G401.6 (cell line): ENCODE measurements at regions not wholly inside any gene's neighbourhood (a gene's known extent, or its start where the extent isn't known, plus 50 kb on each side); places are given as distances from the start of the nearest gene placed in this dataset.

Source experiments
- FAIRE-seq: peaks from 2 replicates; lab custom pipeline; 2012; peaks lifted over from hg19 to GRCh38; lab: Jason Lieb, UNC

DNA sequence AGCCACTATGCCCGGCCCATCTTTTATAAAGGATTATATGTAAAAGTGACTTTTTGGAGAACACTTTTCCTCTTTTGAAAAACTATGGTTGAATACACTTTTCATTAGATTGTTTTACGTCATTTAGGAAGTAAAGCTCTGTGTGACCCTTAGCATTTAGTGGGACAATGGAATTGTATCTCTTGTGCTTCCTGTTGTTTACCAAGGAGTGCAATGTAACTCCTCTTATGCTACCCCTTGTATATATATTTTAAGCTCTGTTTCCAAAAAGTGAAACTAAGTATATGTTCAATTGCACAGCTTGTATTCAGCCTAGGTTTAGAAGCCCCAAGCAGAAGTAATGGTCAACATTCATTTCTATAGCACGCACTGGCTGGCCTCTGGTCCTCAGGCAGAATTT, 183.1 kb upstream of the CITED2 start:
- no peak for FAIRE-seq

DNA sequence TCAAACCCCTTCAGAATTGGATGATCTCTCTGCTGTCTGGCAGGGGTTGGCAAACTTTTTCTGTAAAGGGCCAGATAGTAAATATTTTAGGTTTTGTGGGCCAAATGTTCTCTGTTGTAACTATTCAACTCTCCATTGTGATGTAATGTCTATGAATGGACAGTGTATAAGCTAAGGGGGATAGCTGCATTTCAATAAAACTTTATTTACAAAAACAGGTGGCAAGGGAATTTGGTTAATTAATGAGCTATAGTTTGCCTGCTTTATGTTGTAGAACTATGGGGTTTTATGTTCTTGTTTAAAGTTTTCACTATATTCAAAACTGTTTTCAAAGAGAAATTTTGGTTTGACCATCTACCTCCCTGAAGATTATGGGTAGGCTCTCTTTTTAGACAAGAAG, 182.1 kb upstream of the CITED2 start:
- no peak for FAIRE-seq

DNA sequence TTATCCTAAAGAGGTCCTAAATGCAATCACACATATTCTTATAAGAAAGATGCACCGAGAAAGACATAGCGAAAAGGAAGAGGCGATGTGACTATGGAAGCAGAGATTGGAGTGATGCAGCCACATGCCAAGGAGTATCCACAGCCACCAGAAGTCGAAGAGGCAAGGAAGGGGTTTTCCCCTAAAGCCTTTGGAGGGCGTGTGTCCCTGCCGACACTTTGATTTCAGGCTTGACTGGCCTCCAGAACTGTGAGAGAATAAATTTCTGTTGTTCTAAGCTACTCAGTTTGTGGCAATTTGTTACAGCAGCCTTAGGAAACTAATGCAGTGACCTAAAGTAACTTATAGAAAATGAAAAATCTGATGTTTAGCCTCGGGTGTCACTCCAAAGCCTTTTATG, 179.5 kb upstream of the CITED2 start:
- no peak for FAIRE-seq

DNA sequence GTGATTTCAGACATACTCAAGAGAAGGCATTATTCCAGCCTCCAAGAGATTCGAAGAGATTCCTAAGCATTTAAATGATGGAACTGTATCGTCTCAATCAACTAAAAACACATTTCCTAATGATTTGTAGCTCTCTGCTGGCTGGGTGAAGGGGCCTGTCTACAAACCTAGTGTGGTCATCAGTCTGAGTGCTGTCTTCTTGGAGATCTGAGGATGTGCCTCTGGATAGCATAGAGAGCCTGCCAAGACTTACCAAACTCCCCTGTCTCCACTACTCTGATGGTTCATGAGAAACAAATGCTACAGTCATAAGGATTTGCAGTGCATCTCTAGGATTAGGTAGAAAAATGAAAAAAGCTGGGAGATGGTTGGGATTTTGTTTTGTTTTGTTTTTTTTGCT, 176.9 kb upstream of the CITED2 start:
- no peak for FAIRE-seq

DNA sequence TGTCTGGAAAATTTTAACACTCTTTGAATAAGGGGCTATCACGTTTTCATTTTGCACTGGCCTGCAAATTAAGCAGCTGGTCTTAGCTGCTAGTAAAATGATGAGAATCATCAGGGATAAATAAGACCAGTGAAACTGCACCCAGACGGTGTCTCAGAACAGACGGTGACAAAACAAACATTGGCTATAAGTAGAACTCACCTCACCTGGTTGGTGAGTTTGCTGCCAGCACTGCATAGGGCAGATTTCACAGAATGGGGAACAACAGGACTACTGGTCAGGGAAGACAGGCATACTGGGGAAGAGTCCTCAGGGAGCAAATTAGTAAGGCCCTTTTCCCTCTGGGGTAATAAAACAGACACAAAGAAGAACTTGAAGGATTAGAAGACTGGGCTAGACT, 175.9 kb upstream of the CITED2 start:
- FAIRE-seq: no peak

DNA sequence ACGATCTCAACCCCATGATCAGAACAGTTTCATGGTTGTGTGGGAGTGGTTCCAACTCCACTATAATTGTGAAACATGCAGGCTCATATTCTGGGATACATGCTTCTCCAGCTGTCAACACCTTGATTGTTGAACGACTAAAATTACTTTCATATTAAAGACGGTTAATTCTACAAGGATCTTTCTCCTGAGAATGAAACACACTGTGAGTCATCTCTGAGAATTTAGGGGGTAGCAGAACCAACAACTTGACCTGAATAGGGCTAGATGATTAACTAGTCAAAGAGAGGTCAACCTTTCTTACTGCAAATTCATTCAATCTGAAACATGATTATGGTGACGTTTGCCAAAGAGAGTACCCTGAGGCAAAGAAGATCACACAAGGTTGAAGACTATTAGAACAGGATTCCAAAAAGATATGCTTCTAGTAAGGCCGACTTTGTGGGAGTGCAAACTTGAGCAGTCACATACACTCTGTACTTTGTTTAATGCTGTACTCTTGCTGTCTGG, 175.2 kb upstream of the CITED2 start:
- FAIRE-seq: no peak

DNA sequence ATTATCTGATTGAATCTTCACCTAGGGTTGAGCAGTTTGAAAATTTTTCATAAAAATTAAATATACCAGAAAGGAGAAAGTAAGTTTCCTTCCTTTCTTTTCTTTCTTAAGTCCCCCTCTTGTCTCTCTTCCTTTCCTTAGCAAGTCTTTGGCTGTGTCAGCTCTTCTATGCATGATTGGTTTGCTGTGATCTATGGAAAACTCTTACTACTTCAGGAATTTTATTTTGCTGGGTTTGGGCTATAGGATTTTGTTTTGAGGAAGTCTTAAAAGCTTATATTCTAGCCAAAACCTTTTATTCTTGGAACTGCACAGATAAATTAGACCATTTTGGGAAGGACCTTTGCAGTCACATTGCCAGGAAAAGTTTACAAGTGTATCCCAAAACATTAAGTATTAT, 173.4 kb upstream of the CITED2 start:
- no peak for FAIRE-seq

DNA sequence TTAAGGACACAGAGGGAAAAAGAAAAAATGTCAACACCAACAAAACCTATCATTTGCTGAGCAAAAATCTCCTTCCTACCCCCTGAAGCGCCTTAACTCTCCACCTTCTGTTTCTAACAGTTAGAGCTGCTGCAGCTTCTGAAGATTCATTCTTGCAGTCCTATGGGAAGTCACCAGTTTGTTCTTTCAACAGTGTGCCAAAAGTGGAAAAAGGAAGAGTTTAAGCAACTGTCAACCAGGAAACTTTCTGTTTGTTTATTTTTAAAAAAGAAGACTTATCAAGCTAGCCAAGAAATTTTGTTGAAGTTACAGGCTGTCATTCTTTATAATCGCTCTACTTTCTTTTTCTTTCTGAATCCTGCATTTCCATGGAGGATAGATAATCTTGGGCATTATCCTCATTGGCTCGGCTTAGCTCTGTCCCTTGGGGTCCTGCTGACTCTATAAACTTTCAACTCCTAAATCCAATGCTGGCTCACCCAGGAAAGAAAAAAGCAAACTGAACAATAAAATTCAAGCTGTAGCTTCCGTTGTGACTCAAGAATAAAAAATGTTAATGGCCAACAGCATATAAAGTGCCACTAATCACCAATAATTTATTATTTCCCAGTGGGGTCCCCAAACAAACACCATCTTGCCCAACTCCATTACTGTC, 172.8 kb upstream of the CITED2 start:
- FAIRE-seq: peak; percentile 97

DNA sequence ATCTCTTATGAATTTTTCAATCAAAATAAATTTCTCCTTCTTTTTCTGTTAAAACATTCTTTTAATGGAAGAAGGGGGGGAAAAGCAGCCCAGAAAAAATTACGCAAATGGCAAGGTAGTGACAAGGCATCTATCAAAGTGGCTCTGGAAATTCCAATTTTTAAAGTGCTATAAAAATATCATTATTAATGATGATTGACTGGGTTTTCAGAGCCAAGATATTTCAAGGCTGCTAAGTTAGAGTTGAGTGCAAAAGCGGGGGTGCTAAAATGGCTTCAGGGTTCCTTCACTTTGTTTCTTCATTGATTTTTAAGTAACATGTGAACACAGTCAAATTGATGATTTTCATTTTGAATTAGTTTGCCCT, 171.6 kb upstream of the CITED2 start:
- FAIRE-seq: peak; percentile 96

DNA sequence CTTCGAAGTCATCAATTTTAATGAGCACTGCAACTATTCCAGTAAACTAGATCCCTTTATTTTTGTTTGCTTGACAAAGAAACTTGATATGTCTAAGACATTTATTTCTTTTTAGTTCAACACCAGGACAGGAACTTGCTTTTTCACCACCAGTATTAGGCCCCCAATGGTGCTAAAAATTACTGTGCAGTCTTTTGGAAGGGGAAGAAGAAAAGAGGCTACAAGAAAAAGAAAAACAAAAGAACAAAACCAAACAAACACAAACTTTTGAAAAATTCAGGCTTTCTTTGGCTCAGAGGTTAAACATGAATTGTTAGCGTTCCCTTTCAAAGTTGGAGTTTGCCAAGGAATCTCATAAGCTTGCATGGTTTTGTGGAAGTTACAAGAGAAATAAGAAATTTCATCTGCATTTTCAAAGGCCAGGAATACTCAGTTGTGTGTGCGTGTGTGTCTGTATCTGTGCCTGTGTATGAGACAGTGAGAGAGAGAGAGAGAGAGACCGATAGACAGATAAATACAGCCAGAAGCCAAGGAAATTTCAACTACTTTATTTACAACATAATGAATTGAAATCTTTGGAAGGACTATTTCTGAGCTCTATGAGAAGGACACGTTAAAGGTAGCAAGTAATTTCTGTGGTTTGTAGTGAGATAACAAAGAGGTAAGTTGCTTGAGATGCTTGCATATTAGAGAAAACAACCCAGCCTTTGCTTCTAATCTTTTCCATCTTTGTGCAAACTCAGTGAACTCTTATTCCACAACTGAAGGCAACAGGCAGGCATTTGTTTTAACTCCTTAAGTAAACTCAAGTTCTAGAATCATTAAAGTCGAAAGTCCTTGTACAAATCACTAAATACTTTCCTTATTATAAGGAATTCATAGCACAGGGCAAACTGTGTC, 171.0 kb upstream of the CITED2 start:
- no peak for FAIRE-seq

DNA sequence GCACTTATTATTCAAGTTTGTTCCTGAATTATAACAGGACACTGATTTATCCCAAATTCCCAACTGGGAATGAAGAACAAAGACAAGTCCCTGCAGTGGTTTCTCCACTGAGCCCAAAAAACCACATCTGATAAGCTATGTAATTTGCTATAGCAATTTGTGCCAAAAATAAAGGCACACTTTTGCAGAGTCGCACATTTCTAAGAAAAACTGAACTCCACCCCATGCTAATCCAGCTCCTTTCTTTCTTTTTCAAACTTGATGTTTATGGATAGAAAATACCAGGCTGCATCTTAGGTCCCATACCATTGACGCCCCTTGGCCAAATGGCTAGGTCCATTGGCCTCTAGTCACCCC, 170.2 kb upstream of the CITED2 start:
- FAIRE-seq: no peak

DNA sequence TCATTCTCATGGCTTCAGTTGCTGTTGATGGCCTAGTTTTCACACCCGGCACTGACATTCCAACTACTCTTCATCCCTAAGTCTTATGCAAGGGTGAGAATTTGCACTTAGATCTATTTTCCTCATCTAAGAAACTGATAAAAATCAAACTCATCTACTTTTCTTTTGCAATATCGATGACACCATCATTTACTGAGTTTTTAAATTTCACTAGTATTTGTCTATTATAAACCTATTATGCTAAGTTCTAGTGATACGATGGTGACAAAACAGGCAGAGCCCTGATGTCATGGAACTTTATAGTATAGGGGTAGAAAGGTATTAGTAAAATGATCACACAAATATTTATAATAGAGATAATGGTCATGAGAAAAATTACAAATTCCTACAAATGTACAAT, 167.9 kb upstream of the CITED2 start:
- no peak for FAIRE-seq

DNA sequence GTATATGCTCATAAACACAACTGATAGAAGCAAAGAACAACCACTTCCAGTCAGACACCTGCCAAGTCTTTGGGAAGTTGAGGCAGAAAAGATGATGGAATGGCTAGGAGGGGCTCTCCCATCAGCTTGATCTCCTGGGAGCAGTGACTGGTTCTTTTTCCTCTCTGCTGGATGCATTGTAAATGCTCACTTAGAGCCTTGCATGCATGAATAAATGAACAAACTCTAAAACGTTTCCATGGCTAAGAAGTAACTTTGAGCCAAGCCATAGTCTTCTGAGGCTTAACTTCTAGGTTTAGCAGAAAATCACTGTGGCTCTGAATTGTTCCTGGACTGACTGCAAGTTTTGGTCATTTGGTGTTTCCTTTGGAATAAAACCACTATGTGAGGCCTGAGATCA, 166.4 kb upstream of the CITED2 start:
- FAIRE-seq: no peak

DNA sequence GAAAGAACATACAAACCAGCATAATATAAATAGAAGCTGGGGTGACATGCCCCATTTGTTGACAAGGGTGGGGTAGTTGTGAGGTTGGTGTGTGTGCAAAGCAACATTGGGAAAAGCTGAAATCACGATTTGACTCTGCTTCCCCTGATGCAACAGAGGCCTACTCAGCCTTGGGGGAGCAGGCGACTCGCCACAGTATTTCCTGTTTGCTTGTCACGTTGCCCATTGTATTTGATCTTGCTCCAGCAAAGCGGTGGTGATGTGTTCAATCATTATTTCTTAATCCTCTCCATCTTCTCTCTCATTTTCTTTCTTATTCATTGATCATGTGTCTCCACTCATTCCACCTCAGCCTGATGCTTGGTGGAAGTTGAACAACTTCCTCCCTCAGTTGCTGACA, 165.8 kb upstream of the CITED2 start:
- FAIRE-seq: peak; percentile 52

DNA sequence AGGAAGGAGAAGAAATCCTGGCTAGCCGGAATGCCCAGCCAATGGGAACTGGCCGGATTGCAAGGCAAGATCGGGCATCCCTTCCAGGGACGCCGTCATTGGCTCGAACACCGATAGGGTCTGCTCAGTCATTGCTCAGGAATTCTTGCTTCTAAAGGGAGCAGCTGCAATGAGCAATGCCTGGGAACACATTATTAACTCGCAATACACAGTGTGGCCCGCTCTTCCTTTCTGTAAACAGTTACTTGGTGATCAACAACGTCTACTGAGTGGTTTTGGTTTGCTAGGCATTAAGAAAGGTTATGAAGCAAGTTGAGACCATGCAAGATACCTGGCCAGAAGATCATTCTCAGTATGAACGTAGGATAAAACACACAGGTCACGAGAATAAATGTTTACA, 165.4 kb upstream of the CITED2 start:
- FAIRE-seq: peak; percentile 95

DNA sequence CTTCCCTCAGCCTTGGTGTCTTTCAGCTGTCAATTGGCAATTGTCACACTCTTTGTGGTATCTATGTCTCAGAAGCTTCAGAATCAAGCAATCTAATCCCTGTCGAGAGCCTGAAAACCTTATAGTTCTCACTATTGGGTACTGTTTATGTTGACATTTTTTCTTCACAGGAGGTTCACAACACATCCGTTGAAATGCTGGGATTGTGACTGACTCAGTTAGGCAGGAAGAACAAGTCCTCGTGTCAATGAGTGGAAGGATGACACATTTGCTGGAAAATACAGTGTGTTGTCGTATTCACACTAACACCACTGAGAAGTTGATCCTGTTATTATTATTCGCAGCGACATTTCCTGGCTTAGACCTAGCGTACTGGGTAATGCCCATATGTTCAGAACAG, 163.9 kb upstream of the CITED2 start:
- no peak for FAIRE-seq

DNA sequence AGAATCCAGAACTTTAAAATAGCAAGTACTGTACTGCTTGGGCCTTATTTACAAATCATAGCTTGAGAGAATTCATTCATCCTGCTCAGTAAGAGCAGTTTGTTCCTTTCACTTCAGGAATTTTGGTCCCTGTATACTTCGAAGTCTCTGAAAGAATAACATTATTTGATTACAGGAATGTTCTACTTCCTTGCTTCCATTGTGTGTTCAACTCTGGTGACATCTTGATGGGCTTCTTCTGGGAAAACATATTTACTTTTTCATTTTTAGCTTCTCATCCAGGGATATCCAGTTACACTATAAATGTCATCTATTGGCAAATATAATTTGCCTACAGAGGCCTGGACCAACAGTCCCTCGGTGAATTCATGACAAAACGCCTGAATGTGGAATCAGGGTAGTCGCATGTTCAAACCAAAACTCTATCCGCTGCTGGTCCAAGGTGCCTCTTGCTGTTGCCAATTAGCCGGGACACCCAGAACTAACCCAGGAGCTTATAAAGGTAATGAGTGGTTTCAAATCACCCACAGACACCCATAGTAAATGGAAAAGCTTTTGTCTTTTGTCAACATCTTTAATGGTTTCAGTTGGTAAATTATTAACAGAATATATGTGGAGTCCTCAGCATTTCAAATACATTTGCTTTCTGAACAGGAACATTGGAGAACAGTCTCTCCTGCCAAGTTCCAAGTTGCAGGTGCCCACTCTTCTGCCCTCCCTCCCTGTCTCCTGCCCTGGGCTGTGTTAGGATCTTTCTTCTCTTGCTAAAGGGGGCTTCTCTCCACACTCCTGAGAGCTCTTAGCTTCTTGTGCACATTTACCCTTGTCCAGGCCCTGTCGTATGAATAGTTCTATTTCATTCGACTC, 162.5 kb upstream of the CITED2 start:
- no peak for FAIRE-seq

DNA sequence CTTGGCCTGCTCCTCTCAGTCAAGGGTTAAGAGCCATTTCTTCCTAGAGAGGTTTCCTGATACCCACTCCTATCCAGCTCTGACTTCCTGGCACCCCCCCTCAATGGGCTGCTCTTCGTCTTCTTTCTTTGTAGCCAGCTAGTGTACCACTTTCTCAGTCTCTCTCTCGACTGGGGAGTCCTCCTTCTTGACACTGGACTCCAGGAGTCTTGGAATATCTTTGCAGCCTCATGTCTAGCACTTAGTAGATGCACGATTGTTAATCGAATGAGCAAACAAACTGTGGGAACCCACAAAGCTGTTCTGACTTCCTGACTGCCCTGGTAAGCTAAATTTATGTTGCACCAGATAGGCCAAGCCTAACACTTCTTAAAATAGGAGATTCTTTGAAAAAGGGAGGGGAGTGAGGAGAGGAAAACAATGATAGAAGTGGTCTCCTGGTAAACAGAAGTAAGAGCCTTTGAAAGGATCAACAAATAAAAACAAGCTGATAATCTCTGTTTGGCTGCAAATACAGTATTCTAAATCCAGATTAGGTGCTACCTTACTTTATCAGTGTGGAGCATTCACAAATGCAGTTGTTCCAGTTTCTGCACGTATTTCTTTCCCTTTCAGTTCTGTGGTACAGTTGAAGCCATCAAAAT, 160.1 kb upstream of the CITED2 start:
- FAIRE-seq: no peak

DNA sequence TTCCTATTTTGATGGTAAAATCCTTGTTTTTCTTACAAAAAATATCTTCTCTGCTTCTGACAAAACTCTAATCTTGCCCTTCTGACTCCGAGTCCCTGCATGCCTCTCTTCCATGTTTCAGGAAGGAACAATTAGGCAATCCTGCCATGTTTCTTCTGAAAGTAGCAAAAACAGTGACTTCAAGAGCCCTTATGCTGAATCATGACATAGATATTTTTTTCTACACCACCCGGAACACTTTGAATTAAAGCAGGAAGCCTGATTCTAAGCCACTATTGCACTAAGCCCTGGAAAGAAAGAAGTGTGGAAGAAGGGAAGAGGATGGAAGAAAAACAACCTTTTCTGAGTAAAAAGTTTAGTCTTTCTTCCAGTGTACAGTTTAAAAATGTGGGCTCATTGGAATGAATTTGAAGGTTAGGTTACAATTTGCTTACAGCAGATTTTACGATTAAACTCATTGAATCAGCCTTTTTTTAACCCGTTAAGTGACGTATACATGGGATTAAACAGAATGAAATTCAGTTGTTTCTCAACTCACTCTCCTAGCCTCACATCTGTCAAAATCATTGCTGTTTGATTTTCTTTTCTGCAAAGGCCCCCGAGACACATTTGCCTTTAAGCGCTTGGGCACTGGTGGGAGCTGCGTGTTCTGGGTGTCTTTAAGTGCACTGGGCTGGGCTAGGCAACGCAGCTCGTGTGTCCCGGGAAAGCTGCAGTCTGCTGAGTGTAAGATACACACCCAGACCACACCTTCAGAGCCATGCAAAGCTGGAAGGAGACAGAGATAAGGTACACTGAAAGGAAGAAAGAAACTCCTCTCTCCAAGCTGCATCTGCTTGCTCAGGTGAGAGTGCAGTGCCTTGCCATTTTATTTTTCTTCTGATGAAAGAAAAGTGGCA, 159.4 kb upstream of the CITED2 start:
- FAIRE-seq: peak; percentile 36

DNA sequence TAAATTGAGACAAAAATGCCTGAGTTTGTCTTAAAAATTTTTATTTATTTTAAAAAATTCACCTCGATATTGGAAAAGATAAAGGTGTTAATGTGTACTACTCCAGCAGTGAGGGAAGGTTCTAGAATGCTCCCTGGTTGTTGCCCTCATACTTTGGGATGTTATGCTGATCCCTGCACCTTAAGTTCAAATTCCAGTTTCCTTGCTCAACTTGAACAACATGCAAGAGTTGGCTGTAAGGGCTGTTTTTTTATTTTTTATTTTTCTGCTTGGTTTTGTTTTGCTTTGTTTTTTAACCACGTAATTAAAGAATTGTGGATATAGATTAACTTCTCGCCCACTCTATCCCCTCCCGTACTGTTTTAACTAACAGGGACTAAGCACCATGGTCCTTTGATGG, 158.7 kb upstream of the CITED2 start:
- no peak for FAIRE-seq
